ENCODE measurements at regions not wholly inside any gene's neighbourhood (a gene's known extent, or its start where the extent isn't known, plus 50 kb on each side); places are given as distances from the start of the nearest gene placed in this dataset.

DNA sequence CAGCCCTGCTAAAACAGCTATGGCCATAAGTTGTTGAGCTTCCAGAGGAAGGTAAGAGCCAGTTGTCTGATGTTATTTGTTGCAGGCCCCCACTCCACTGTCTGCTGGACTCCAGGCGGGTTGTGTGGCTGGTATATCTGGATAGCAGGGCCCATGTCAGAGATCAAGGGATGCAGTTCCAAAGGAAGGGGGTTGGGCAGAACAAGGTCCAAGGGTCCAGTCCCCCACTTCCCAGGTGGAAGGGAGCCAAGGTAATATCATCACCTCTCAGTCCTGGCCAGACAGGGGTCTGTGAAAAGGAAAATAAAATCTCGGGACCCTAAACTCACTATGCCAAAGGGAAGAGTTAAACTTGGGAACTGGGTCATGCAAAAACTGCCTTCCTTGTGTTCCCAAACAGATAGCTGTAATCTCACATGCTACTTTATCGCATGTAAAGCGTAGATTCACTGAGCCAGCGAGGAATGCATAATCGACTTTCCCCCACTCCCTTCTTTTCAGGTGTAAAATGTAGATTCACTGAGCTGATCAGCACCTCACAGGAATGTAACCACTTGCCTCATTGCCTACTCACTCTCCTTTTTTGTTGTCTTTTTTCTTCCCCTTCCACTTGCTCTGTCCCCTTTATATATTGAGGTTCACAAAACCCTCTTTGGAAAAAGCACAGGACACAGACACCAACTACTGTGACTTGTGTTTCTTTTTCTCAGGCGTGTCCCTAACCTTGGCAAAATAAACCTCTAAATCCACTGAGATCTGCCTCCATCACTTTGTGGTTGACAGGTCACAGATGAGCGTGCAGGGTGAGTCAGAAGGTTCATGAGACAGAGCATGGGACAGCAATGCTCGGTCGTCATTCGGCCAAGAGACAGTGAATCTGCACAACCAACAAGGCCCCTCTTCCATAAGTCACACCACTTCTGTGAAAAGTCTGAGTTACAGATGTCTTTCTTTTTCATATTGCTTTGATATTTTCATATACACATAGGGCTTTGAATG is 255.3 kb upstream of the SIX2 start:
- in situ Hi-C loops (cut with MboI; ENCODE audit: low sequenced_read_pairs, unreplicated experiment), result no loop called here
- no peak for DNase-seq (ENCODE audit: low spot score)
- TF ChIP-seq, protein P1, sequence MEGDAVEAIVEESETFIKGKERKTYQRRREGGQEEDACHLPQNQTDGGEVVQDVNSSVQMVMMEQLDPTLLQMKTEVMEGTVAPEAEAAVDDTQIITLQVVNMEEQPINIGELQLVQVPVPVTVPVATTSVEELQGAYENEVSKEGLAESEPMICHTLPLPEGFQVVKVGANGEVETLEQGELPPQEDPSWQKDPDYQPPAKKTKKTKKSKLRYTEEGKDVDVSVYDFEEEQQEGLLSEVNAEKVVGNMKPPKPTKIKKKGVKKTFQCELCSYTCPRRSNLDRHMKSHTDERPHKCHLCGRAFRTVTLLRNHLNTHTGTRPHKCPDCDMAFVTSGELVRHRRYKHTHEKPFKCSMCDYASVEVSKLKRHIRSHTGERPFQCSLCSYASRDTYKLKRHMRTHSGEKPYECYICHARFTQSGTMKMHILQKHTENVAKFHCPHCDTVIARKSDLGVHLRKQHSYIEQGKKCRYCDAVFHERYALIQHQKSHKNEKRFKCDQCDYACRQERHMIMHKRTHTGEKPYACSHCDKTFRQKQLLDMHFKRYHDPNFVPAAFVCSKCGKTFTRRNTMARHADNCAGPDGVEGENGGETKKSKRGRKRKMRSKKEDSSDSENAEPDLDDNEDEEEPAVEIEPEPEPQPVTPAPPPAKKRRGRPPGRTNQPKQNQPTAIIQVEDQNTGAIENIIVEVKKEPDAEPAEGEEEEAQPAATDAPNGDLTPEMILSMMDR (IDR thresholded peaks at IDR 0.05; ENCODE audit: borderline replicate concordance, control extremely low read depth, extremely low read depth, insufficient read depth, missing control alignments), result no peak

DNA sequence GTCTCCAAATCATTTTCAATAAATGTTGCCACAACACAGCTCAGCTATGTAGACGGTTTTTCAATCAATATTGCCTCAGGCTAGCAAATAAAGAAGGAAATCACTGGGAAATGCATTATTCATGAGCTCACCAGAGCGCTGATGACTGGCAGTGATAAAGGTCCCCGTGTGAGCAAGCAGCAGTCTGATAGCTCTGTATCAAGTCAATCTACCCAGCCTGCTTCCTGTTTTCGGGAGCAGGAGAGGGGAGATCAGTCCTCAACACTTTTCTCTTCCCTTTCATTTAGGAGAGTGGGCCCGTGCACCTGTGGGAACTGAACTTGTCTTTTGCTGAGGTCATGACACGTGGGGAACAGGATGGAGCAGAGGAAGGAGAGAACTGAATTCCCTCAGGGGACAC is 253.9 kb upstream of the SIX2 start:
- in situ Hi-C loops (cut with MboI; ENCODE audit: low sequenced_read_pairs, unreplicated experiment), result no loop called here
- no peak for DNase-seq (ENCODE audit: low spot score)
- TF ChIP-seq, protein P1 (IDR thresholded peaks at IDR 0.05; ENCODE audit: borderline replicate concordance, control extremely low read depth, extremely low read depth, insufficient read depth, missing control alignments), result no peak

DNA sequence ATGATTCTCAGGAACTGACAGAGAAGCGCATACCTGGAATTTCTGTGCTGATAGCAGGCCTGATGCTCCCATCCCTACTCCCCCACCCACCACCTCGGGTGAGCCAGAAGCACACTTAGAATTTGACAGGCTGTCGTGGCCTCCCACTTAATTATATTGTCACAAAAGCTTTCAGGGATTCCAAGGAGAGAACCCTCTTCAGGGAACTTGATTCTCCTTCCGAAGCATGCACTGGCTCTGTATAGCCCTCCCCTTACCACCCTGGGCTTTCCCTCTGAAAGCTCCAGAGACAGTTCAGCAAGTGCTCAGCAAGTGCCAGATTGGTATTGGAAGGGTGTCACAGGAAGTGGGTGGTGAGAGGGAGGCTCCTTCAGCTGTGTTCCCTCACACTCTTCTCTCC is 252.5 kb upstream of the SIX2 start:
- DNase-seq (ENCODE audit: low spot score), result no peak
- TF ChIP-seq, protein P1 (IDR thresholded peaks at IDR 0.05; ENCODE audit: borderline replicate concordance, control extremely low read depth, extremely low read depth, insufficient read depth, missing control alignments), result no peak
- in situ Hi-C loops (cut with MboI; ENCODE audit: low sequenced_read_pairs, unreplicated experiment), result no loop called here

DNA sequence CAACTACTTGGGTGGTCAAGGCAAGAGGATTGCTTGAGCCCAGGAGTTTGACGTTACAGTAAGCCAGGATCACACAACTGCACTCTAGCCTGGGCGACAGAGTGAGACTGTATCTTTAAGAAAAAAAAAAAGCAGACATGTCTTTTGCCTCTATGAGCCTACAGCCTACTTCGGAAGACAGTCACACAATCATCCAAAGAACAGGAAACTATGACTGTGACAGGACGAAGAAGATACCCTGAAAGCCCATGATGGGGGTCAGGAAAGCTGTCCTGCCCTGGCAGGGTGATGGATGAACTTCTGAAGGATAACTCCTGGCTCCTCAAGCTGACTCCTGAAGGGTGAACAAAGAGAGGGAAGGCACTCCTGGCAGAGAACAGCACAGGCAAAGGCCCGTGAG is 251.7 kb upstream of the SIX2 start:
- TF ChIP-seq, protein P1 (IDR thresholded peaks at IDR 0.05; ENCODE audit: borderline replicate concordance, control extremely low read depth, extremely low read depth, insufficient read depth, missing control alignments), result no peak
- in situ Hi-C loops (cut with MboI; ENCODE audit: low sequenced_read_pairs, unreplicated experiment), result no loop called here
- DNase-seq (ENCODE audit: low spot score), result no peak

DNA sequence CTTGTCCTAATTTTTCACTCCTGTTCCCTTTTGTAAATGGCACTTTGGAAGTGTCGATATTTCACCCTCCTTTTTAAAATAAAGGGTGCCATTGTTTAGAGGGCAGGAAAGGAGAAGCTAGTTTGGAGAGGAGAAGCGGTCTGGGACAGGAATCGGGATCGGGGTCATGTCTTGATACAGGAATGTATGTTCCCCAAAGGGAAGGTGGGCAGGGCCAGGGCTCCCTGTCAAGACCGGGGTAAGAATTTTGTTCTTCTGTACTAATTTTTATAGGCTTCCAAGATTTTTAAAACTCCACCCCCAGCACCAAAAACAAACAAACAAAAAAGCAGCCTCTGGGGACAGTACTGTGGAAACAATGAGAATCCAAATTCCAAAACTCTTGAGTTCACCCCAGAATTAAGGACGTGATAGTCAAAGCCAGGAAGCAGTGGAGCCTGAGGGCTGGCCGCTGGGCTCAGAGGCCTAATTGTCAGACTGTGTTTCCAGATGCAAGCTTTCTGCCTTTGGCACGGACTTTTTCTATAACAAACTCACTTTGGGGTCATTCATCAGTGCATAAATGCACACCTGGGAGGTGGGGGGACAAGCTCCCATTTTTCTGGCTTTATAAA is 250.4 kb upstream of the SIX2 start:
- DNase-seq (ENCODE audit: low spot score), result no peak
- in situ Hi-C loops (cut with MboI; ENCODE audit: low sequenced_read_pairs, unreplicated experiment), result no loop called here
- TF ChIP-seq, protein P1 (IDR thresholded peaks at IDR 0.05; ENCODE audit: borderline replicate concordance, control extremely low read depth, extremely low read depth, insufficient read depth, missing control alignments), result no peak

DNA sequence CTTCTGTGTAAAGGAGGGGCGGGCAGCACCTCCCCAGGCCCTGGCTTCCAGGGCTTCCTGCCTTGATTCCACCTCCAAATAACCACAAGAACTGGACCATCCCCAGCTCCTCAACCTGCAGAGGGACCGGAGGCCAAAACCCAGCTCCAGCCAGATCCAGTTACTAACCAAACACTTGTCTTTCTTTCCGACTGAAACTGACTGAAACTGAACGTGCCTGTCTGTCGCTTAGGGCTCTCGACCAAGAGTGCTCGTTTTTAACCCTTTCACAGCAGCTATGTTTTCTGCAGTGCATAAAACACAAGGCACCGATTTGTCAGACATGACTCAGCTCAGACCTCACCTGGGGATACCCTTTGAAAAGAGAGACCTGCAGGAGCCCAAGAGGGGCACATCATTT is 249.9 kb upstream of the SIX2 start:
- TF ChIP-seq, protein P1 (IDR thresholded peaks at IDR 0.05; ENCODE audit: borderline replicate concordance, control extremely low read depth, extremely low read depth, insufficient read depth, missing control alignments), result no peak
- in situ Hi-C loops (cut with MboI; ENCODE audit: low sequenced_read_pairs, unreplicated experiment), result no loop called here
- DNase-seq (ENCODE audit: low spot score), result no peak
